Activated naive CD8-positive, alpha-beta T cell treated with anti-CD3 and anti-CD28 coated beads, Interleukin-2, amount 10 ng/mL, durations not matched to agents 7 days and 5 days (primary cell): ENCODE measurements at regions not wholly inside any gene's neighbourhood (a gene's known extent, or its start where the extent isn't known, plus 50 kb on each side); places are given as distances from the start of the nearest gene placed in this dataset.

Experiments
- ATAC-seq: fragments of 150-1000 bp; cut with Tn5 transposase; one replicate; pipeline ENCODE4 v1.10.0; 2021; ENCODE audit warnings: low read depth, moderate library complexity
- POLR2A ChIA-PET: fragments of 350-600 bp; sonication (Branson Sonifier 250); formaldehyde crosslinking; loops from one replicate; lab custom pipeline; 2021; ENCODE audit warnings: antibody characterized with exemption; lab: Charles Lee
- DNase-seq: peaks from one replicate; pipeline ENCODE4 v3.0.0; 2021
- H3K27ac Mint-ChIP-seq: one replicate; pipeline ENCODE4 v1.8.0; 2022; ENCODE audit warnings: mild to moderate bottlenecking, mixed read lengths
- H3K27me3 Mint-ChIP-seq: one replicate; pipeline ENCODE4 v1.8.0; 2022; ENCODE audit warnings: mild to moderate bottlenecking, moderate library complexity, mixed read lengths
- H3K36me3 Mint-ChIP-seq: one replicate; pipeline ENCODE4 v1.8.0; 2021; ENCODE audit warnings: mild to moderate bottlenecking, mixed read lengths
- H3K4me1 Mint-ChIP-seq: one replicate; pipeline ENCODE4 v1.8.0; 2021; ENCODE audit warnings: mixed read lengths
- H3K4me3 Mint-ChIP-seq: one replicate; pipeline ENCODE4 v1.8.0; 2022; ENCODE audit warnings: mild to moderate bottlenecking, moderate library complexity, mixed read lengths
- H3K9me3 Mint-ChIP-seq: one replicate; pipeline ENCODE4 v1.8.0; 2021; ENCODE audit warnings: mixed read lengths

DNA sequence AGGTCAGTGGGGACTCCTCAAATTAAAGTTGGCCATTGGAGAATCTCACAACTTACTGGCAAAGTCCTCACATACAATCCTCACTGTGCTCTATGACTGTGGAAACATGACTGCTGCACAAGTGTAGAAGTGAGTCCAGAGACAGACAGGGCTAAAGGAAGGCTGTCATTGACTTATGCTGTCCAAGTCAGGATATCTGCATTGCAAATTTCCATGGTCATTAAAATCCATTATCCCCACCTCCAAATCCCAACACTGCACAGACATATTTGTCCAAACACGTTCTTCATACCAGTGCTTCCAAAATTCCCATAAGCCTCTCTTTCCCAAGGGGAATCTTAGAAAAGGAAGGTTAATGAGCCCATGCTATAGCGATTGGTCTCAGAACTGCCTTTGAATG, 396.8 kb upstream of the ANKRD30A start:
- no peaks in the 10 kb centered on the region for H3K36me3 Mint-ChIP-seq
- no peak overlapping the region for H3K27ac Mint-ChIP-seq
- peaks cover 6% of the 10 kb centered on the region for H3K9me3 Mint-ChIP-seq
- DNase-seq: no peak
- no peak overlapping the region for H3K4me3 Mint-ChIP-seq
- no peak for ATAC-seq
- H3K27me3 Mint-ChIP-seq: no peaks in the 10 kb centered on the region
- POLR2A ChIA-PET: no interaction called here
- no peaks in the 10 kb centered on the region for H3K4me1 Mint-ChIP-seq

DNA sequence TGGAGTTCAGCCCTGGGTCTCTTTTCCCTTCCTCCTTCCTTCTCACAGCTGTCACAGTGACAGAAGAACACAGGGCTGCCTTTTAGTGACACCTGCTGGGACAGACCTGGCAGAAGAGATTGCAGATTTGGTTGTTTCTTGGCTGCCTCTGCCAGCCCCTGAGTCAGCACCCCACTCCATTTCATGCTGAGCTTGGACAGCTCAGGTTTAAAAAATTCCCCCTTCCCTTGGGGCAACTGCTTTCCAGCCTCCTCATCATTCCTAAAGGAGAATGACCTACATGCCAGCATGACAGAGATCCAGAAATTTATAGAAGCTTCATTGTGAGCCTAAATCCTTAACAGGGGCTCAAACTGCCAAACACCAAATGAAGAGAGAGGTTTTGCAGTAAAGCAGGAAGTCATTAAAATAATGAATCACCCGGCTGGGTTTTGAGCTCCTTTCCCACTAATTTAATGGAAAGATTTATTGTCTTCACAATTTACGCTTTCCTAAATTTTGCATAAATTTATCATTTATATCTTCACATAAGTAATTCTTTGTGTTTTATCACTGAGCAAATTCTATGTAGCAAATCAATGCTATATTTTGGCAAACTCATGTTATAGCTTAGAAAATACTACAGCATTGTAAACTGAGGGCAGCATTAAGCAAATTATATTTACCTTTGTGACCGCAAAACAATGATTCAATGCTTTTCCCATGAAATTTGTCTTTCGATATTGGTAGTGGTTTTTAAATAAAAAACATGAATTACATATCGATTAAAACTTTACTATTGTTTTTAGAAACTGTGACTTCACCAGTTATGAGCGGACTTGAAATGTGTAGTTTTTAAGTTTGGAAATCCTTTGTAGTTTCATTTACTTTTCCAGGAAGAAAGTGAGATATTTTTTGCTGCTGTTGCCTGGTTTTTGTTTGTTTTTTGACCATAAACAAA, 399.5 kb upstream of the ANKRD30A start:
- Mint-ChIP-seq H3K27ac (no peak overlapping the region), H3K36me3 (no peaks in the 10 kb centered on the region), H3K4me1 (no peaks in the 10 kb centered on the region), H3K27me3 (no peaks in the 10 kb centered on the region), H3K9me3 (no peaks in the 10 kb centered on the region), H3K4me3 (no peak overlapping the region)
- DNase-seq: no peak
- POLR2A ChIA-PET: no interaction called here
- no peak for ATAC-seq

DNA sequence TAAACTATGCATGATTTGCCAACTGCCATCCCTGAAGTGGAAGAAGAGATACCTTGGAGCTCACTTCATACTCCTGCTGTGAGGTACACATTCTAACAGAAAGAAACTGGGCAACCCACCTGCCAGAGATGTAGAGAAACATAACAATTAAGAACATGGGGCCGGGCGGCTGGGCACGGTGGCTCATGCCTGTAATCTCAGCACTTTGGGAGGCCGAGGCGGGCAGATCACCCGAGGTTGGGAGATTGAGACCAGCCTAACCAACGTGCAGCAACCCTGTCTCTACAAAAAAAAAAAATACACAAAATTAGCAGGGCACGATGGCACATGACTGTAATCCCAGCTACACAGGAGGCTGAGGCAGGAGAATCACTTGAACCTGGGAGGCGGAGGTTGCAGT, 402.6 kb upstream of the ANKRD30A start:
- Mint-ChIP-seq H3K9me3 (peaks cover 2% of the 10 kb centered on the region), H3K36me3 (no peaks in the 10 kb centered on the region), H3K27me3 (no peaks in the 10 kb centered on the region), H3K4me1 (no peaks in the 10 kb centered on the region), H3K27ac (no peak overlapping the region), H3K4me3 (no peak overlapping the region)
- ATAC-seq (no peak), DNase-seq (no peak)
- POLR2A ChIA-PET: no interaction called here

DNA sequence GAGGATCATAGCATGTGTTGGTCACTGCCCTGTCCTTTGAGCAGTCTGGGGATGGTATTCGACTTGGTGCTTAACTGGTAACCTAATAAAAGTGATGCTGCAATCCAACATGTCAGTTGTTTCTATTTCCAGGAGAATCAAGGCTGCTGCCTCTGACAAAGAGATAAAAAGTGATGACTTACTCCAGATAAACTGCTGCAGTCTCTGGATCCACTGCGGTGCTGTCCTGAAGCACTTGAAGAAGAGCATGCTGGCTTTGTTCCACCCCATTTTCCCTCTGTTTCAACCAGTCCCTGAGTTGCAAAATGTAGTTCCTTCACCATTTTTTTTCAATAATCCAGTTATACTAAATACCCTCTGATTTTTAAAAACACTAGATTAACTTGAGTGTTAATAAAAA, 403.5 kb upstream of the ANKRD30A start:
- Mint-ChIP-seq H3K27ac (no peak overlapping the region), H3K4me3 (no peak overlapping the region), H3K4me1 (no peaks in the 10 kb centered on the region), H3K9me3 (peaks cover 5% of the 10 kb centered on the region), H3K27me3 (no peaks in the 10 kb centered on the region), H3K36me3 (no peaks in the 10 kb centered on the region)
- no peak for ATAC-seq
- DNase-seq: no peak
- POLR2A ChIA-PET: no interaction called here

DNA sequence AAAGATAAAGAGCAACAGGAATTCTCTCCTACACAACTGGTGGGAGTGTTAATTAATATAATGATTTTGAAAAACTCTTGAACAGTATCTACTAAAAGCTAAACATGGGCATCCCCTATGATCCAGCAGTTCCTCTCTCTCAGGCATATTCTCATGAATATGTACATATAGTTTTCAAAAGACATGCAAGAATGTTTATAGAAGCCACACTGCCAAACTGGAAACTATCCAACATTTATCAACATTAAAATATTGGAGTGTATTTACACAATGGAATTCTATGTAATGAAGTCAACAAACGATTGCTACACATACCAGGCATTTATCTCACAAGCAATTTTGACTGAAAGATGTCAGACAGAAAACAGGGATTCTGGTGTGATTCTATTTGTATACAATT, 404.5 kb upstream of the ANKRD30A start:
- no peaks in the 10 kb centered on the region for H3K36me3 Mint-ChIP-seq
- no peak overlapping the region for H3K27ac Mint-ChIP-seq
- H3K4me1 Mint-ChIP-seq: no peaks in the 10 kb centered on the region
- H3K4me3 Mint-ChIP-seq: no peak overlapping the region
- H3K27me3 Mint-ChIP-seq: no peaks in the 10 kb centered on the region
- POLR2A ChIA-PET: no interaction called here
- DNase-seq (no peak), ATAC-seq (no peak)
- H3K9me3 Mint-ChIP-seq: peaks cover 5% of the 10 kb centered on the region

DNA sequence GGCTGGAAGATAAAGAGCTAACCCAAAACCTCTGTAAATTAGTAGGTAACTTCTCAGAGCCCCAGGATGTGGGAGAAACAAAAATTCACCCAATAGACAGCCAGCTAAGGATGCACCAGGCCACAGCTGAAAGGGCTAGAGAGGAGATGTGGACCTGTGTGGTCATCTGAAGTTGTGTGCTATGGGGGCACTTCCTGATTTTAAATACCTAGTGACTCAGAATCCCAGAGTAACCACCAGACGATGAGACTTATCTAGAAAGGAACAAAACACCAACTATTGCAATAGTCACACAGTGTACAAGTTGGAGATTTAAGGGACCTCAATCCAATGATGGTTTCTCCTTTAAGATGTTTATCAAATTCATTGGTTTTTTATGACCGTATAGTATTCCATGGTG, 408.3 kb upstream of the ANKRD30A start:
- Mint-ChIP-seq H3K4me3 (no peak overlapping the region), H3K27ac (no peak overlapping the region), H3K36me3 (no peaks in the 10 kb centered on the region), H3K4me1 (no peaks in the 10 kb centered on the region), H3K27me3 (no peaks in the 10 kb centered on the region), H3K9me3 (peaks cover 7% of the 10 kb centered on the region)
- POLR2A ChIA-PET: no interaction called here
- DNase-seq: no peak
- ATAC-seq: no peak

DNA sequence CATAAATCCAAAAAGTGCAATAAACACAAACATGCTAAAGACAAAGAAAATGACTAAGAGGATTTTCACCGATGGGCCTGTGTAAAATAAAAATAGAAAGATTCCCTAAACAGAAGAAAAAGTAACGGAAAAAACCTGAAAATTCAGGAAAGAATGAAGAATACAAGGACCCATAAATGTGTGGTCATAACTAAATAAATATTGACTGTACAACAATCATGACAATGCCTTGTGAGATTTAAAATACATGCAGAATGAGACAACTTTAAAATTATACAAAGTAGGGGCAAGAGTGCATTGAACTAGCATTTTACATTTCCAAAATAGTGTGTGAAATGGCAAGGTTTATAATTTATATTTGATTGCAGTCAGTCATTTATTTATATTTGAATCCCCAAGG, 409.1 kb upstream of the ANKRD30A start:
- no peaks in the 10 kb centered on the region for H3K36me3 Mint-ChIP-seq
- peaks cover 7% of the 10 kb centered on the region for H3K9me3 Mint-ChIP-seq
- H3K4me3 Mint-ChIP-seq: no peak overlapping the region
- H3K4me1 Mint-ChIP-seq: no peaks in the 10 kb centered on the region
- POLR2A ChIA-PET: no interaction called here
- H3K27me3 Mint-ChIP-seq: no peaks in the 10 kb centered on the region
- DNase-seq (no peak), ATAC-seq (no peak)
- no peak overlapping the region for H3K27ac Mint-ChIP-seq

DNA sequence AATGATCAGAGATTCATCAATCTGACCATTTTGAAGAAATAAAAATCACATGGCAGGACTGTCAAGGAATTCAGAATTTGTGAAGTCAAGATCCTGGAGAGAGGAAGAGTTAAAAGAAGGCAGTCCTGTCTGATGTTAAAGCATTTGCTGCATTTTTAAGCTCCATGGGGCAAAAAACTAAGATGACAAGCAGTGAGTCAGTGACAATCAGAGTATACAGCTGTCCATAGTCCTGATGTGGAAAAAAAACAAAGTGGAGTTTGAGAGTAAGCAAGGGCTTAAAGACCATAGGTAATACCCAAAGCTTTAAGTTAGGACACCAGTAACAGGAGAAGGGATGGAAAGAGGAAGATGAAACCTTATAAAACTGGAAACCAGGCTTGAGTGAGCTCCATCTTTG, 412.7 kb upstream of the ANKRD30A start:
- Mint-ChIP-seq H3K9me3 (peaks cover 5% of the 10 kb centered on the region), H3K4me1 (no peaks in the 10 kb centered on the region), H3K36me3 (no peaks in the 10 kb centered on the region), H3K27me3 (no peaks in the 10 kb centered on the region), H3K27ac (no peak overlapping the region), H3K4me3 (no peak overlapping the region)
- ATAC-seq (no peak), DNase-seq (no peak)
- POLR2A ChIA-PET: no interaction called here

DNA sequence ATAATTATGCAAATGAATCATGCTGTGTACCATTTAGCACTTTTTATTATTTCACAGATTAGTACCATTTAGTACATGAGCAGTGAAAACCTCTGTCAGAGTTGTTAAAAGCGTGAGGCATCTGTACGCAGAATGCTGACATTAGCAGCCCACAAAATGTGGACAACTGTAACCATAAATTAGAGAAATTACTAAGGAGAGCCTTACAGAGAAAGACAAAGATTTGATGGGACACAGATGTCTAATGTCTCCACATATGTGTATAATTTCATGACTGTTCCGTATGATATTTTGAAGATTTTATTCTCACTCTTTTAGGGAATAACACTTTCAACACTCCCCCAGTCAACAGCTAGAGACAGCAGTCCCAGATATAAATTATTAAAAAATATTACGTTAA, 414.0 kb upstream of the ANKRD30A start:
- ATAC-seq (no peak), DNase-seq (no peak)
- no peak overlapping the region for H3K4me3 Mint-ChIP-seq
- no peak overlapping the region for H3K27ac Mint-ChIP-seq
- POLR2A ChIA-PET: no interaction called here
- peaks cover 2% of the 10 kb centered on the region for H3K9me3 Mint-ChIP-seq
- H3K36me3 Mint-ChIP-seq: no peaks in the 10 kb centered on the region
- no peaks in the 10 kb centered on the region for H3K4me1 Mint-ChIP-seq
- H3K27me3 Mint-ChIP-seq: no peaks in the 10 kb centered on the region

DNA sequence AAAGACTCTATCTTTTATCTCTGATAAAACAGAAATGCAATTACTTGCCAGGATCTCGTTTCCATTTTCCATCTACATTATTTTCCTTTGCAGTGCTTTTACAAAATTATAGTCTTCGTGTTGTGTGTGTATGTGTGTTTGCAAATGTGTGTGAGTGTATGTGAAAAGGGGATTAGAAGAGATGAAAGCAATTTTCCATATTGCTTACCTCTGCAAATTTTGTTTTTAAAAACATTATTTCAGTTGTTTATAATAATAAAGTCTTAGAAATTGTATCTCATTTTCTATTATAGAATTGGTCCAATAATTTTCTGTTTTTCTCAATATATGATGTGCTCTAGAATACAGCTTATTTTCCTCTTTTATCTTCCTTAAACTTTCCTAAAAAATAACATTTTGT, 421.3 kb upstream of the ANKRD30A start:
- Mint-ChIP-seq H3K36me3 (no peaks in the 10 kb centered on the region), H3K9me3 (peaks cover 4% of the 10 kb centered on the region), H3K27me3 (no peaks in the 10 kb centered on the region), H3K4me3 (no peak overlapping the region), H3K4me1 (no peaks in the 10 kb centered on the region), H3K27ac (no peak overlapping the region)
- POLR2A ChIA-PET: no interaction called here
- DNase-seq (no peak), ATAC-seq (no peak)

DNA sequence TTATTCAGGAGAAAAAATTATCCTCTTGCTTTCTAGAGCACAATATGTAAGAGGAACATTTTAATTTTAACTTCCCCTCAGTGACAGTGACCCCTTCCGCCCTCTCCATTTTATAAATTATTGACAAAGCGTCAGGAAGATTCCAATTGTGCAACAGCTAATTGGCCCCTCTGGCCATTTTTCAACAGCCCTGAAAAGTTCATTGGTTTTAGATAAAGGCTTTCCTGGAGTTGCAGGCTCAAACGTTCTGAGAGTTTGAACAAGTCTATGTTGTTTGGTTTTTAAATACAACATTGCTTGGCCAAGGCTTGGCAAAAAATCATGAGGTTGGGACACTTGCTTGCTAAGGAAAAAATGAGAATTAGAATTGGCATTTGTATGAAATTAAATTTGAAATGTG, 422.2 kb upstream of the ANKRD30A start:
- no peak overlapping the region for H3K27ac Mint-ChIP-seq
- DNase-seq (no peak), ATAC-seq (no peak)
- H3K27me3 Mint-ChIP-seq: no peaks in the 10 kb centered on the region
- no peaks in the 10 kb centered on the region for H3K4me1 Mint-ChIP-seq
- H3K36me3 Mint-ChIP-seq: no peaks in the 10 kb centered on the region
- H3K9me3 Mint-ChIP-seq: peaks cover 4% of the 10 kb centered on the region
- no peak overlapping the region for H3K4me3 Mint-ChIP-seq
- POLR2A ChIA-PET: no interaction called here

DNA sequence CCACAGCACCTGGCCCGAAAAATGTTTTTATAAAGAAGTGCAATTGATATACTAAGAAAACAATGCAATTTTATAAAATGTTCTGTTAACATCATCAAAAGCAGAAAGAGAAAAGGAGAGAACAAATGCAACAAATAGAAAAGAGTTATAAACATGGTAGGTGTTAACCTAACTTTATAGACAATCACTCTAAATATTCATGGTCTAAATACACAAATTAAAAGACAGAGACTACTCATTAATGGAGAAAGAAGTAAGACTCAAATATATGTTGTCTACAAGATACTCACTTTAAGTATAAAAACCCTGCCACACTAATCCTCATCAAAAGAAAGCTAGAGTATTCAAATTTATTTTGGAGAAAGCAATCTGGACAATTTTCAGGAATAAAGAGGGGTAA, 425.3 kb upstream of the ANKRD30A start:
- POLR2A ChIA-PET: no interaction called here
- H3K36me3 Mint-ChIP-seq: no peaks in the 10 kb centered on the region
- DNase-seq (no peak), ATAC-seq (no peak)
- H3K27ac Mint-ChIP-seq: no peak overlapping the region
- H3K27me3 Mint-ChIP-seq: no peaks in the 10 kb centered on the region
- peaks cover 4% of the 10 kb centered on the region for H3K9me3 Mint-ChIP-seq
- no peak overlapping the region for H3K4me3 Mint-ChIP-seq
- H3K4me1 Mint-ChIP-seq: no peaks in the 10 kb centered on the region

DNA sequence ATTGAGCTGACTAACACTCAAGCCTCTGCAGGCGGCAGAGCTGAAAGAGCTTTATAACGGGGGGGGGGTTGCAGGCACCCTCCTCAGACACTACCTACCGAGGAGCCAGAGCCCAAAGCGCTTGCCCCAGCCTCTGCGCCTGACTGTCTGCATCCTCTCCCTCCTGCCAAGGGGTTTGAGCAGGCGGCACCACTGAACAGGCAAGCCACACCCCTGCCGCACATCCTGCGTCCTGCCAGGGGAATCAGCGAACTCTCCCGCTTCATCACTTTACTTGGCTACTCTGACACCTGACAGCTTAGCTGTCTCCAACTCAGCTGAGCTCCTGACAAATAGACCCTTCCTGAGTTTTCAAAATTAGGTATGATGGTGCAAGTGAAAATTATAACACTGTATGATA, 432.6 kb upstream of the ANKRD30A start:
- Mint-ChIP-seq H3K27ac (no peak overlapping the region), H3K4me3 (no peak overlapping the region), H3K4me1 (no peaks in the 10 kb centered on the region), H3K9me3 (no peaks in the 10 kb centered on the region), H3K36me3 (no peaks in the 10 kb centered on the region), H3K27me3 (no peaks in the 10 kb centered on the region)
- DNase-seq (no peak), ATAC-seq (no peak)
- POLR2A ChIA-PET: no interaction called here

DNA sequence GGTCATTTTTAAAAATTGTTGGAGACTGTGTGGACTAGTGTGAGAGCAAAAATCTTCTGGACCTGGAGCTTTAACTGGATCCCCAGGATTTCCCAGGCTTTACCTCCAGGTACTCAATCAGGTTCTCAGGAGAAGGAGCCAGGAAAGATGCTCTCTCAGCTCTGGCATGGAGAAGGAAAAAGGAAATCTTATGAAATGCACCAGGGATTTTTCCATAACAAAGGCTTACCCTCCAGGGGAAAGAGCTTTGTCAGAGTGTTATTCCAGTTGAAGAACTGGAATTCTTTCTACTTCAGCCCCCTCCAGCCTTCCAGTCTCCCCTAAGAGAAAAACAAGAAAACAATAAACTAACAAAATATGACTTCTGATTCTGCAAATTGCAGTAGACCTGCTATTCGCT, 436.7 kb upstream of the ANKRD30A start:
- H3K27ac Mint-ChIP-seq: no peak overlapping the region
- DNase-seq (no peak), ATAC-seq (no peak)
- no peaks in the 10 kb centered on the region for H3K9me3 Mint-ChIP-seq
- H3K4me1 Mint-ChIP-seq: no peaks in the 10 kb centered on the region
- no peaks in the 10 kb centered on the region for H3K27me3 Mint-ChIP-seq
- no peaks in the 10 kb centered on the region for H3K36me3 Mint-ChIP-seq
- H3K4me3 Mint-ChIP-seq: no peak overlapping the region
- POLR2A ChIA-PET: no interaction called here
